Esophagus muscularis mucosa (tissue), 4 donors: ENCODE measurements at regions not wholly inside any gene's neighbourhood (a gene's known extent, or its start where the extent isn't known, plus 50 kb on each side); places are given as distances from the start of the nearest gene placed in this dataset.

ENCODE experiments used
- DNase-seq: peaks from one replicate; pipeline ENCODE4 v3.0.0-alpha.2; 2017; ENCODE audit errors: extremely low spot score
- H3K27ac ChIP-seq, 4 donors: fragments of 200-600 bp; sonication (generic); replicated peaks in 1 of 4; 1 replicate in 3 of 4; 2 replicates in 1 of 4; pipeline ENCODE4 v1.5.1; 2016 to 2019; ENCODE audit warnings: mild to moderate bottlenecking in 1 of 4
- H3K27me3 ChIP-seq, 4 donors: fragments of 200-600 bp; sonication (generic); one replicate each; pipeline versions ENCODE4 v1.5.1 to v1.6.0; 2016 to 2019
- H3K36me3 ChIP-seq, 4 donors: fragments of 200-600 bp; sonication (generic); one replicate each; pipeline ENCODE4 v1.5.1; 2016 to 2019
- H3K4me1 ChIP-seq, 4 donors: fragments of 200-600 bp; sonication (generic); one replicate each; pipeline ENCODE4 v1.5.1; 2016 to 2019
- H3K4me3 ChIP-seq, 4 donors: fragments of 200-600 bp; sonication (generic); 1 replicate in 2 of 4; 2 replicates in 2 of 4; pipeline ENCODE4 v1.5.1; 2016 to 2019; ENCODE audit warnings: mild to moderate bottlenecking in 4 of 4, moderate library complexity in 1 of 4
- H3K9me3 ChIP-seq, 4 donors: fragments of 200-600 bp; sonication (generic); 1 replicate in 3 of 4; 2 replicates in 1 of 4; pipeline ENCODE4 v1.5.1; 2016 to 2019
- CTCF ChIP-seq, 3 experiments: fragments of 200-600 bp in 2 of 3; fragments of 450-650 bp in 1 of 3; sonication (generic) in 2 of 3; IDR thresholded peaks; one replicate each; pipeline ENCODE4 v1.5.1; 2017 to 2019; ENCODE audit warnings: antibody characterized with exemption in 3 of 3, mild to moderate bottlenecking in 2 of 3, moderate library complexity in 1 of 3
- EP300 ChIP-seq: sonication (generic); formaldehyde crosslinking; IDR thresholded peaks from one replicate; pipeline ENCODE4 v1.6.1; 2017; ENCODE audit warnings: antibody characterized with exemption
- POLR2A ChIP-seq: fragments of 450-650 bp; IDR thresholded peaks from one replicate; pipeline ENCODE4 v1.6.1; 2017; ENCODE audit warnings: antibody characterized with exemption, moderate library complexity, mild to moderate bottlenecking, low read depth
- POLR2AphosphoS5 ChIP-seq, 2 donors: sonication (generic); formaldehyde crosslinking; IDR thresholded peaks; one replicate each; pipeline ENCODE4 v1.6.1; 2017; ENCODE audit warnings: antibody characterized with exemption in 2 of 2
- WGBS: methylation state at CpG from one replicate; pipeline ENCODE4 v1.1.5; 2018; 5-methylcytosine and 5-hydroxymethylcytosine counted together
- intact Hi-C: fragments of 100-400 bp; cut with DNase I; formaldehyde crosslinking; loops from one replicate; pipeline ENCODE4 v1.15.1; 2023

GRCh38 chr6:28808383-28808782 is 115.4 kb downstream of the TRIM27 start:
- Histone ChIP-seq H3K4me1 (peaks cover 0 to 6% (median 0%) of the 10 kb centered on the region in 4 donors), H3K27ac (no peak overlapping the region), H3K36me3 (no peaks in the 10 kb centered on the region), H3K27me3 (peaks cover 0 to 99% (median 52%) of the 10 kb centered on the region in 4 donors), H3K9me3 (no peaks in the 10 kb centered on the region), H3K4me3 (no peak overlapping the region)
- no peak for TF ChIP-seq POLR2AphosphoS5 (IDR thresholded peaks at IDR 0.05)
- no peak for TF ChIP-seq EP300
- no peak for TF ChIP-seq CTCF (IDR thresholded peaks at IDR 0.05)
- TF ChIP-seq POLR2A: no peak
- WGBS: 12% methylated on average over 13 of the region's 13 CpGs
- intact Hi-C loops: no loop called here
- DNase-seq: no peak

- TF ChIP-seq EP300 (no peak), CTCF (IDR thresholded peaks at IDR 0.05) (no peak), POLR2A (no peak), POLR2AphosphoS5 (IDR thresholded peaks at IDR 0.05) (no peak)
- H3K9me3 ChIP-seq: no peaks in the 10 kb centered on the region
- no peaks in the 10 kb centered on the region for H3K36me3 ChIP-seq
- peaks cover 0 to 99% (median 61%) of the 10 kb centered on the region in 4 donors for H3K27me3 ChIP-seq
- intact Hi-C loops: no loop called here
- DNase-seq: no peak
- H3K4me3 ChIP-seq: no peak overlapping the region
- H3K4me1 ChIP-seq: peaks cover 0 to 12% (median 6%) of the 10 kb centered on the region in 4 donors
- 3% methylated on average over 30 of the region's 33 CpGs for WGBS
- H3K27ac ChIP-seq: no peak overlapping the region
Observed at GRCh38 chr6:28809947-28810658, 113.7 kb downstream of the TRIM27 start.

- intact Hi-C loops: no loop called here
- Histone ChIP-seq H3K27ac (no peak overlapping the region), H3K4me3 (no peak overlapping the region), H3K4me1 (peaks cover 0 to 12% (median 6%) of the 10 kb centered on the region in 4 donors), H3K36me3 (no peaks in the 10 kb centered on the region), H3K27me3 (peaks cover 0 to 99% (median 63%) of the 10 kb centered on the region in 4 donors), H3K9me3 (no peaks in the 10 kb centered on the region)
- WGBS: 9% methylated on average over 14 of the region's 14 CpGs
- DNase-seq: no peak
- TF ChIP-seq POLR2AphosphoS5 (IDR thresholded peaks at IDR 0.05) (no peak), POLR2A (no peak), EP300 (no peak), CTCF (IDR thresholded peaks at IDR 0.05) (no peak)
Observed at GRCh38 chr6:28810659-28811053, 113.1 kb downstream of the TRIM27 start.

GRCh38 chr6:28811873-28812272 is 111.9 kb downstream of the TRIM27 start:
- DNase-seq: no peak
- Histone ChIP-seq H3K36me3 (no peaks in the 10 kb centered on the region), H3K4me3 (no peak overlapping the region), H3K9me3 (no peaks in the 10 kb centered on the region), H3K4me1 (peaks cover 0 to 12% (median 6%) of the 10 kb centered on the region in 4 donors), H3K27me3 (peaks cover 0 to 99% (median 63%) of the 10 kb centered on the region in 4 donors), H3K27ac (no peak overlapping the region)
- TF ChIP-seq EP300: no peak
- TF ChIP-seq POLR2AphosphoS5 (IDR thresholded peaks at IDR 0.05): no peak
- TF ChIP-seq POLR2A: no peak
- no peak for TF ChIP-seq CTCF (IDR thresholded peaks at IDR 0.05)
- intact Hi-C loops: no loop called here
- 1% methylated on average over 7 of the region's 7 CpGs for WGBS
